GM21576 (cell line): ENCODE measurements at regions not wholly inside any gene's neighbourhood (a gene's known extent, or its start where the extent isn't known, plus 50 kb on each side); places are given as distances from the start of the nearest gene placed in this dataset.
"Not testable (repeated sequence)": the region's sequence is repeated elsewhere in the genome, so short reads cannot be mapped to it uniquely, and the experiment has no call there.

Source experiments
- ATAC-seq: cut with Tn5 transposase; IDR thresholded peaks from one replicate; pipeline ENCODE4 v1.9.1; 2021; ENCODE audit warnings: mild to moderate bottlenecking, moderate library complexity; ENCODE audit not compliant: unreplicated experiment

DNA sequence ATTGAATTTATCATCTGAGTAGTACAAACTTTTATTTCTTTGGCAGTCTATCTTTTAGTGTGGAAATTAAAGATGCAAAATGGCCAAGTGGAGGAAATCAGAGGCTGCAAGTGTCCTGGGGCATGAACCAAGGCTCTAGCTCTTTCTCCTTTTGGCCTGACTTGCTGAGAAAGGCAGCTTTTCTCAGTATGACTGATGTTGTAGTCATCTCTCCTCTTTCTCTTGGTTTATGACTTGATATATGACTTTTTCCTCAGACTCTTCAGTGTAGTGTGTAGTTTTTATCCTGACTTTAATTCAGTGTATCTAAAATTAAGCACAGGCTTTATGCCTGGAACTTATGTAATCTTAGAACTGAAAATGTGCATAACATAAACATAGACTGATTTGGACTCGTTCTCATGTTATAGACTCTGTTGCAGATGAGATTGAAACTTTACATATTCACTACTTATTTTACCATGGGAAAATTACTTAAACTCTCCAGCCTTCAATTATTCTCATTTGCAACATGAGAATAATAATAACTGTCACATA is 65.7 kb downstream of the SLITRK5 start:
- no peak for ATAC-seq

DNA sequence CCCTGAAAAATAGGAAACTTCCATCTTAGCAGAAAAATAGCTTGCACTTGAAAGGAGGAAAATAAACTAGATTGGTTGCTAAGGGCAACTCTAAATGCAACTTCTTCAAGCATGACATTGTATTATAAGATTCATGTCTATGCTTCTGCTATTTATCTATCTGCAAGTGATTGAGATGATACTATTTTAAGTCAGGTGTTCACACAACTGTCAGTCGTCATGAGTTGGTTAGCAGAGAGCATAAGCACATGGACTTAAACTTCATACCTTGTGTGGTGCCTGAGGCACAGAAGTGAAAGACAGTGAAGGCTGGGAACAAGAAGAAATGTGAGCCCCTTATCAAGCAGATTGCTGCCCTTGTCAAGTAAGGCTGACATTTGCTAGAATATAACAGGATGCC is 82.9 kb downstream of the SLITRK5 start:
- ATAC-seq = no peak

DNA sequence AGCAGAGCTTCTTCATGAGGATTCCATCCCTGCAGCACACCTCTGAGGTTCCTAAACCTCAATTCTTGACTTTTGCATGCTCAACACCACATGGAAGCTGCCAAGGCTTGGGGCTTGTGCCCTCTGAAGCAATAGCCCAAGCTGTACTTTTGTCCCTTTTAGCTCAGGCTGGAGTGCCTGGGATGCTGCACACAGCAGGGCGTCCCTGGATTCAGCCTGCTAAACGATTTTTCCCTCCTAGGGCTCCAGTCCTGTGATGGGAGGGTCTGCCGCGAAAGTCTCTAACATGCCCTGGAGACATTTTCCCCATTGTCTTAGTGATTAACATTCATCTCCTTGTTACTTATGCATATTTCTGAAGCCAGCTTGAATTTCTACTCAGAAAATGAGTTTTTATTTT is 98.3 kb downstream of the SLITRK5 start:
- ATAC-seq = no peak

DNA sequence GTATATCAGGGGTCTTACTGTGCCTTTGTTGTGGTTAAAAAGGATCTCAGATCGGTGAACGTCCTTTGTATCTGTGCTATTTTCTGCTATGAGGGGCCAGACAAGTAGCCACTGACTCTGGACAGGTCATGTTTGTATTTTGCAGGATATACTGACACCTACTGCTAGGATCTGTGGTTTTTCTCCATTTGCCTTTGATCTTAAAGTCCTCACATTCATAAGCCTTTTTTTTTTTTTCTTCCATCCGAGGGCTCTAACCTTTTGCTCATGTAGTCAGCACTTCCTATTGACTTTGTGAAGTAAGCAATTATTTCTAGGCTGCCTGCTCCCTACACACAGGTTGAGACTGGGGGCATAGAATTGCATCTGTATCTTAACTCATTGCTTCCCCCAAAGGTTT is 106.2 kb downstream of the SLITRK5 start:
- ATAC-seq = no peak

DNA sequence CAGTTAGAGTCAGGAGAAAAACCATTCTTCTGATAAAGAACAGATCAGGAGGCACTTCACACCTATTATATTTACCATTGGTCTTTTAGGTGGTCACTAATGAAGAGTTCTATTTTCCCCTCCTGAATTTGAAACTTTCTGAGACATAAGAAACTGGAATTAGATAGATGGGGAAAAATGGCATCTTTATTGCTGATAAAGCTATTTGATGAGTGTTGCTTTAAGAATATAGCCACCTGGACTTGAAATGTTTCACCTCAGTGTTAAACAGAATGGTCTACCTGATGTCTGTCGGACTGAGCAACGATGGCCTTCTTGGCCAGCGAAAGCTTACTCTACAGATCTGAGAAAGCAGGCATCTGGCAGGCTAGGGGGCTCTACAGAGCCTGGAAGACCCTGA is 107.0 kb downstream of the SLITRK5 start:
- no peak for ATAC-seq

DNA sequence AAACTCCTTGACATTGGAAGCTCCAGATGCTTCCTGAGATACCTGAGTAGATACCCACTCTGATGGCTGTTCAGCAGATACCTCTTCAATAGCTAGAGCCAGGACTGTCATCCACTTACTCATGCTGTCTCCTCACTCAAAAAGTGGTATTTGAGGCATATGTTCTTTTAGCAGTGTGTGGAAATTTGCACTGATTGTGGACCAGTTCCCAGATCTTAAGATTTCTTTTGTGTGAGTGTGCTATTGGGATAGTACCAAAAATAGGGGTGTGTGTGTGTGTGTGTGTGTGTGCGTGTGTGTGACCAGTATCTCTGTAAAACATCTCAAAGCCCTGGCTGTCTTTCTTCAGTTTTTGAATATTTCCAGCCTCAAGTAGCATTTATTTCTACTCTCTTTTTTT is 108.3 kb downstream of the SLITRK5 start:
- ATAC-seq = no peak

DNA sequence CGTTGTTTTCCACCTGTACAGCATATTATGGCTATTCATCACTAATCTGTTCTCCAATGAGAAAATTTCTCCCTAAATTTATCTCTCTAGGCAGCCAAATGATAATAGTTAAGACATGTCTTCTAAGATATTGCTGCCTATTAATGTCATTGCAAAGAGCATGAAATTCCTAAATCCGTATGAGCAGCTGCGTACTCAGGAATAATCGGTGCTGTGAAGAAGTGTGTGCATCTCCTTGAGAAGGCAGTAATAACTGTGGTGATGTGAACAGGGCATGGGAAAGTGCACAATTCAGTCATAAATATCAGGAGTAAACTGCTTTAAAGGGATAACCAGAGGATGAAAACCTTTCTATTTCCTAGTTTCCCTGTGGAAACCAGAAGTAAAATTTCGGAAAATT is 112.2 kb downstream of the SLITRK5 start:
- ATAC-seq = no peak

DNA sequence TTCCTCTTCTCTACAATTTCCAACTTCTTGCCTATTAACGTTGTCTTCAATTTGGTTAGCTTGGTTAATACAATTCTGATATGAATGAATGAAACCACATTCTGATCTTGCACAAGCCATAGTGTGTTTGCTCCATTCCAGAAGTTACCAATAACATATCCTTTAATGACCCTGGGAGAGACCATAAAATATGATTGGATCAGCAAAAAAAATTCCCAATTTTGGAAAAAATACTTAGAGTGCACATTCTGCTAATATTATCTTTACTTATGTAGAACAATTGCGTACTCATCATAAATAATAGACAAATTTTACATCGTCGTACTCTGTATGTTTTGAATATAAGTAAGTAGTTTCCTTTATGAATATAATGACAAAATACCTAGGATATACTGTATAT is 117.2 kb downstream of the SLITRK5 start:
- ATAC-seq = no peak

DNA sequence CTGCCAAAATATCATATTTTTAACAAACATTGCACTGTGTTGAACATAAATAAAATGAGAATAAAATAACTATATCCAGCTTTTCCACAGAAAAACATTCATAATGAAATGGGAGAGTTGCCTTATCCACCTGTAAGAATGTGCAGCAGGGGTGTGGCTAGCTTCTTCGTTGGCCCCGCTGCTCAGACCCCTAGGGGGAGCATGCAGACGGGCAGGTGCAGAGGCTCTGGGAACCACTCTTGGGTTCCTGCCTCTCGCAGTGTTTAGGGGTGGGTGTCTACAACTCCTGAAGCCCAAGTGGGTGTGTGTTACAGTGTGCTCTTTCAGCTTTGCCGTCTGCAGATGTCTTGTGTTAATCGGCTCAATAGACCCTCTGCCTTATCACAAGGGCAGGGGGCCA is 121.7 kb downstream of the SLITRK5 start:
- ATAC-seq = no peak

DNA sequence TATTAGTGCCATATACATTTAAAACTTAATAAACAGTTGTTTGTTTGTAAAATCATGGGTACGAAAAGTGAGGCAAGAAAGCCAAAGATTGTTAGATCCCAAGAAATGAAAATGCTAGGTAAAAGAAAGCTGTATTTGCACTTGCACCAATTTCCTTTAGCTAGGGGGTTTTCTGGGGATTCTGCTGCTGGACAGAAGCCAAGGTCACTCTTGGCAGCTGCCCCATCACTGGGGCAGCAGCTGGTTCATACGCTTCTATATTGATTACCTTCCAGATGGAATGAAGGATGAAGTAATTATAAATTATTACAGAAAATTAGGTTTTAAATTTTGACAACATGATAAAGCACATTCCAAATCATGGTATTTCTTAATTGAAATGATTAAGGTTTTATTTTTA is 127.4 kb downstream of the SLITRK5 start:
- ATAC-seq = no peak

DNA sequence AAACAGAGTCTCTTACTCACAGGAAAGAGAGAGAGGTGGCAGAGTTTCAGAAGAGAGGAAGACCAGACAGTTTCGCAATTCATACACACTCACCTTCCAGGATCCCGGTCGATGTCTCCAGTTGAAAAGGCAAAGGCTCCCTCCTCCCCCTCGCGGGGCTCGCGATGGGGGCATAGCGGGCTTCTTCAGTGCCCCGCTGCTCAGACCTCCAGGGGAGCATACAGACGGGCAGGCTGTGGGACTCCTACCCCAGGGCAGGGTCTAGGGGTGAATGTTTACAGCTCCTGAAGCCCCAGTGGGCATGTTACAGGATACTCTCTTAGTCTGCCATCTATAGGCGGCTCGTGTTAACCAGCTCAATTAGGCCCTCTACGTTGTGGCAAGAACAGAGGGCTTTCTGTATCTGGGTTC is 139.2 kb downstream of the SLITRK5 start:
- no peak for ATAC-seq

DNA sequence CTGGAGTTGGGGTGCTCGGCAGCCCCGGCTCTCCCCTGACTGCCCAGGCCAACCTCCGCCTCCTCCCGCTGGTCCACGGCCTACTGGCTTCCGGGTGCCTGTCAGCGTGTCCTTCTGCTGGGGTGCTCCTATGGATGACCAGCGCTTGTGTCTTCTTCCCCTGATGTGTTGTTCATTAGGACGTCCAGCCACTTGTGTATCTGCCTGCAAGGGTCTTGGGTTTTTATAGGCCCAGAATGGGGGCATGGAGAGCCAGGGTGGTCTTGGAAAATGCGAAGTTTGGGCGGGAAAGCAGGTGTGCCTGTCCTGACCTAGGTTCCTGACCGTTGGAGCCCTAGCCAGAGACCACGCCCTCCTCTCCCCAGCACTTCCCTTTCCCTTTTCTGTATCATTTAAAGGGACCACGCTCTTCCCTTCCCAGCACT is 139.8 kb downstream of the SLITRK5 start:
- ATAC-seq = no peak

DNA sequence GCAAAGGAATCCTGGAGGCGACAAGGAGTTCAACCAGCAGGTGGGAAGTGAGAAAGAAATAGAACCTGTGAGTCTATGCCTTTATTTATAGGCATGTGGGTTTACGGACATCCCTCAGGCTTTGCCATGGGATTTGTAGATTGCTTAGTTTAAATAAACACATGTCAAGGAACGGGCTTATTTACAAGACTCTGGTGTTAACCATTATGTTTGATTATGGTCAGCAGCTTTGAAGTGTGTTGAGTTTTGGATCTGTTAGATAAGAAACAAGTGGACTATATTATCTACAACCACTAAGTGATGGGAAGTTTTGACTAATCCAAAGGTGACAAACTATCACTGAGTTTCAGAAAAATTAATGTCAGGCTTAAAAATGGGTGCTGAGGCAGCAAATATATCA is 143.2 kb downstream of the SLITRK5 start:
- no peak for ATAC-seq

DNA sequence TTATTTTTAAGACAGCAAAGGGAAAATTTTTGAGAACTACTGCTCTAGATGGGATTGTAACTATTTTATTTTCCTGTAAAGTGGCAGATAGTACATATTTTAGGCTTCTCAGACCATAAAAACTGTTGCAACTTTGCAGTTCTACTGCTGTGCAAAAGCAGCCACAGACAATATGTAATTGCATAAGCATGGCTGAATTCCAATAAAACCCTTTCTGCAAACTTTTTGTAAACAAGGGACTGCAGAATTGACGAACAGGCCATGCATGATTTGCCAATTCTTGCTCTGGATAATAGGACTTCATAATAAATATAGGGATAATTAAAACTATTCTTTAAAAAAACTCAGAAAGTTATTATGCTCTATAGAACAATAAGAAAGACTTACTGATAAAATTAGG is 149.1 kb downstream of the SLITRK5 start:
- no peak for ATAC-seq

DNA sequence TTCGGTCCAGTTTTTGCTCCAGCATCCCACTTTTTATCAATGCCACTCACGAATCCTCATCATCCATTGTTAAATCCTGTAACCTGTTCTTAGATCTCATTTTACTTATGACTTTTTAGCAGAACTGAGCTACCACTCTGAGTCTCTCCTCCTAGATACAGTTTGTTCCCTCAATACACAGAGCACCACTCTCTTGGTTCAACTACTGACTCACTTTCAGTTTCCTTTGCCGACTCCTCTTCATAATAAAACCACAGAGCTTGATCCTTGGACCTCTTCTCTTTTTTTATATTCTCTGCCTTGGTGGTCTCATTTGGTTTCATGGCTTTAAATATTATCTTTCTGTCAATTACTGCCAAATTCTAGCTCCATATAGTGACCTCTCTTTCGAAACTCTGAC is 150.3 kb downstream of the SLITRK5 start:
- ATAC-seq = no peak

DNA sequence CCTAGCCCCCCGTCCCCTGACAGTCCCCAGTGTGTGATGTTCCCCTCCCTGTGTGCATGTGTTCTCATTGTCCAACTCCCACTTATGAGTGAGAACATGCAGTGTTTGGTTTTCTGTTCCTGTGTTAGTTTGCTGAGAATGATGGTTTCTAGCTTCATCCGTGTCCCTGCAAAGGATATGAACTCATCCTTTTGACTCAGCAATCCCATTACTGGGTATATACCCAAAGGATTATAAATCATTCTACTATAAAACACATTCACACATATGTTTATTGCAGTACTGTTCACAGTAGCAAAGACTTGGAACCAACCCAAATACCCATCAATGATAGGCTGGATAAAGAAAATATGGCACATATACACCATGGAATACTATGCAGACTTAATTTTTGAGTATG is 155.1 kb downstream of the SLITRK5 start:
- not testable (repeated sequence) for ATAC-seq

DNA sequence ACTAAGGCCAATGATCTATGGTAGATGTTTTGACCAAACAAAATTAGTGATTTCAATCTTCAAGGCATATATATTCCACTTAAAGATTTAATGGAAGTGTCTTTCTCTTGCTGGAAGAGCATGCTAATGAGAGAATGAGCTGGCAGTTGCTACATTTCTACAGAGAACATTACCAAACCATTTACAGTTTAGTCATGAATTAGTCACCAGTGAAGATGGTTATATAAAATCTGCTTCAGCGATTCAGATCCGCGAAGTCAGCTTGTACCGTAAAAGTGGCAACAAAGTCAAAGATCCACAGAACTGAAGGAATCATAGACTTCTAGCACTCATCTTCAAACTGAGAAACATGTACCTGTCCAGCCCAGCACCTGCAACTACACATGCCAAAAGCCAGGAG is 156.3 kb downstream of the SLITRK5 start:
- no peak for ATAC-seq

DNA sequence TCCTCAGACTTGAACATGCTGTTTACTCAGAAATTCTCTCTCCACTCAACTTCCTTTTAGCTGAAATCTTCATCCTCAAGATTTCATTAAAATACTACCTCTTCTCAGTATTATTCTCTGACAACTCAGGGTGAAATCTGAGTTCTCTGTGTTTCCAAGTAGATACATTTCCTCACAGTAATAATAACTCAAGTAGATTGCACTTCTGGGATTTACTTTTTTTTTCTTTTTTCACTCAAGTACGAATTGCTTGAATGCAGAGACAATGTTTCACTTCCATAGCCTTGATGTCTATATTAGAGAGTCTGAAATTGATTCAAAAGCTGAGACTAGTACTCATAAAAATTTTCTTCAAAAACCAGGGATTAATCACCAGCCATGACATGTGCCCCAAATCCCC is 166.4 kb downstream of the SLITRK5 start:
- ATAC-seq = no peak

DNA sequence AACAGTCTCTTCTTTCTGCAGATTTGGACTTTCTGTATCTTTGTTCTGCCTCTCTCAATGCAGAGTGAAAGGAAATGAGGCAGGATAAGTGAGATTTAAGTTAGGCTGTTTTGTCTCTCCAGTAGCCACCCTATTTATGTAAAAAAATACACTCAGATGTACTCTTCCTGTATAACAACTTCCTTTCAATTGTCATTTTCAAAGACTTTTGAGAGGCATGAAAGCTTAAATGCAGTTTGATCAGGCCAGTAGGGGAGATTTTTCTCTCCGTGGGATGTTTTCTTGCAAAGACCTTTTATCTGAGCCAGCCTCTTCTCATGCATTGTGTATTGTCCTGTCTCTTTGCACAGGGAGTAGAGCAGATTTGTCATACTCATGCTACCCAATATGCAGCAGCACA is 166.8 kb downstream of the SLITRK5 start:
- no peak for ATAC-seq

DNA sequence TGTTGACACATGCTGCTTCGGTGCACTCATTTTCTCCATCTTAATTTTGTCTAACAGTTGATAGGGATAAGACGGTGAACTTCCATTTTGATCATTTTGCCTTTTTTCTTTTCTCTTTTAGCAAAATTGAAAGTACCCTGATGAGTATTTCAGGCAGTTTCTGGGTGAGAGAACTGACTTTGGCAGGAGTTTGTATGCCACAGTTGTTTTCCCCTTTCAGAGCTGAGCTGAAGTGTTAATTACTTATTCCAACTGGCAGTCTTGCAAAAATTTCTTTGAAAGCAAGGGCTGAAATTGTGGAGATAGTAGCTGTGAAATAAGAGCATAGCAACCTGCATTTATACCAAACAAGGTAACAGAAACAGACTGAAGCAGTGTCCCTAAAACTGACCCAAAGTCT is 180.2 kb downstream of the SLITRK5 start:
- ATAC-seq = no peak

DNA sequence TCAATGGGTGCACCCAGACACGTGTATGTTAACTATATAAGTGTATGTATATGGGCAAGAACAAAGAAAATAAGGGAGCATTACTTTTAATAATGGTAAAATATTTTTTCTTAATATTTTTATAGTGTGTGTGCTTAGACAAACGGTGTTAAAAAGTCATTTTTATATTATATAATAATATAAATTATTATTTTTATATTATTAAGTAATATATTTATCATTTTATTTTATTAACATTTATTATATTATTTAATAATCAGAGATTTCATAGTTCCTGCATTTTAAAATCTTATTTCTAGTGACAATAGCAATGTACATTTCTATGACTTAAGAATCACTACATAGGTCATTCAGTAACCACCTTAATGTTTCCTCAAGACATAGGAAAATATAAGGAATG is 184.4 kb downstream of the SLITRK5 start:
- ATAC-seq = no peak

DNA sequence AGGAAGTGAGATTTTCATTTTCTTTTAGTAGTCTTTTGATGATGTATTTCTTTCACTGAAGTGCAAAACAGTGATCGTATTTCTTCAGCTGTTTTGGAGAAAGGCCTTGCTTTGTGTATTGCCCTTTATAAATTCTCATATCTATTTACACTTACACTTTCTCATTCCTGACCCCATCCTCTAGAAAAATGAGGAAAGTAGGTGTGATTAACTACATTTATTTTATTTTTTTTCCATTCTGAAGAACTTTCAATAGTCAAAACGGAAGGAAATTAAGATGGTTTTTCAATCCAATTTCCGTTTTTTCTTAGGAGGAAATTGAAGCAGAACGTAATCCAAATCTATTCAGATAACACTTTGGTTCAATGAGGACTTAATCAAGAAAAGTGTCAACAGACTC is 188.1 kb downstream of the SLITRK5 start:
- no peak for ATAC-seq

DNA sequence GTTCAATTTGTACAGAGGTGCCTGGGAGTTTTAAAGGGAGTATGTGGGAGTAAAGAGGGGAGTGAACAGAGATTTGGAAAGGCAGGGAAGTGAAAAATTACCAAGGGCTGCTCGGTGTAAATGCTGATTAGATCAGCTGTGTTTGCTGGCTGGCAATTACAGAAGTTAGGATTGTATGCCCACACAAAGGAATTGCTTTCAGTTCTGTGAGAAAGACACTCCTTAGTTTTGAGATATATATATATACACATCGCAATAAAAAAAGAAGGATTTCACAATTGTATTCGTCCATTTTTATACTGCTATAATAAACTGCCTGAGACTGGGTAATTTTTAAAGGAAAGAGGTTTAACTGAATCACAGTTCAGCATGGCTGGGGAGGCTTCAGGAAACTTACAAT is 196.3 kb downstream of the SLITRK5 start:
- ATAC-seq = no peak

DNA sequence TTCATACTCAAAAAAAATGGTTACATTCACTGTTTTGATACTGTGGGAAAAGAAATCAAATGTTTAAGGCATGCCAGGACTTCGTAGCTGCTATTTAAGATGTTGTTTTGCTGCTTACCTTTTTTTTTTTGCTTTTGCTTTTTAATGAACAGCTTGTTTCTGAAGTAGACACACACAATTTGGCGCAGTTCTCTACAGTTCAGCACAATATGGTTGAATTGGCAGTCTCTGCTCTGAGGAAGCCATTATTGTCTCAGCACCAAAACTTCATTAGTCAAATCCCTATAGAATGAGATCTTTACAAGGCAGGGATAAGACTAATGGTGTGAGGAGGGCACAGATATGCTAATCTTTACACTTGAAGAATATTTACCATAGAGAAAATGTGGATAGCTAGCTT is 197.6 kb downstream of the SLITRK5 start:
- no peak for ATAC-seq
